Fibroblast of lung (primary cell): ENCODE measurements at regions not wholly inside any gene's neighbourhood (a gene's known extent, or its start where the extent isn't known, plus 50 kb on each side); places are given as distances from the start of the nearest gene placed in this dataset.

Source experiments
- DNase-seq, 2 donors: peaks; one replicate each; pipeline versions ENCODE4 v3.0.0 to v3.0.0-alpha.2; 2010; ENCODE audit warnings: low read depth in 2 of 2
- H2AFZ ChIP-seq: 2 replicates; pipeline ENCODE4 v1.5.1; 2012; ENCODE audit warnings: low read length, control low read depth, inconsistent platforms
- H3K27ac ChIP-seq: 2 replicates; pipeline ENCODE4 v1.5.1; 2011; ENCODE audit warnings: low read length, control low read depth; ENCODE audit not compliant: insufficient read depth
- H3K27me3 ChIP-seq: 2 replicates; pipeline ENCODE4 v1.5.1; 2011; ENCODE audit warnings: mild to moderate bottlenecking, low read length; ENCODE audit not compliant: control insufficient read depth, insufficient read depth
- H3K36me3 ChIP-seq: 2 replicates; pipeline ENCODE4 v1.5.1; 2011; ENCODE audit warnings: low read length; ENCODE audit not compliant: control insufficient read depth, insufficient read depth
- H3K4me1 ChIP-seq: 2 replicates; pipeline ENCODE4 v1.5.1; 2011; ENCODE audit warnings: low read length; ENCODE audit not compliant: control insufficient read depth, insufficient read depth; ENCODE audit errors: extremely low read depth
- H3K4me2 ChIP-seq: 2 replicates; pipeline ENCODE4 v1.5.1; 2011; ENCODE audit warnings: low read length, control low read depth; ENCODE audit not compliant: insufficient read depth; ENCODE audit errors: extremely low read depth
- H3K4me3 ChIP-seq, 4 experiments: fragments of 200-600 bp in 1 of 4; sonication (generic) in 1 of 4; replicated peaks in 1 of 4; 2 replicates each; pipeline ENCODE4 v1.5.1; 2011 to 2016; ENCODE audit warnings: low read length in 4 of 4, low read depth in 3 of 4, mild to moderate bottlenecking in 3 of 4, control low read depth in 2 of 4, inconsistent platforms in 1 of 4, mixed read lengths in 1 of 4; ENCODE audit not compliant: insufficient read depth in 1 of 4; ENCODE audit errors: control extremely low read depth in 1 of 4
- H3K79me2 ChIP-seq: 2 replicates; pipeline ENCODE4 v1.5.1; 2012; ENCODE audit warnings: mild to moderate bottlenecking, low read length, inconsistent platforms; ENCODE audit not compliant: control insufficient read depth, insufficient read depth
- H3K9ac ChIP-seq: 2 replicates; pipeline ENCODE4 v1.5.1; 2011; ENCODE audit warnings: mild to moderate bottlenecking, low read length, control low read depth; ENCODE audit not compliant: insufficient read depth
- H3K9me3 ChIP-seq: 2 replicates; pipeline ENCODE4 v1.5.1; 2012; ENCODE audit warnings: low read depth, low read length; ENCODE audit not compliant: control insufficient read depth, insufficient read depth
- H4K20me1 ChIP-seq: 2 replicates; pipeline ENCODE4 v1.5.1; 2011; ENCODE audit warnings: low read length; ENCODE audit not compliant: control insufficient read depth, insufficient read depth; ENCODE audit errors: extremely low read depth
- EZH2 ChIP-seq: IDR thresholded peaks from 2 replicates; pipeline ENCODE4 v1.5.1; 2012; ENCODE audit warnings: low read length, control low read depth, mild to moderate bottlenecking; ENCODE audit errors: missing control alignments
- TF ChIP-seq, protein P1 (sequence below), 2 donors: IDR thresholded peaks in 1 of 2; conservative IDR thresholded peaks in 1 of 2; 1 replicate in 1 of 2; 2 replicates in 1 of 2; pipeline ENCODE4 v1.5.1; 2011 to 2012; ENCODE audit warnings: low read length in 2 of 2, control low read depth in 1 of 2, inconsistent platforms in 1 of 2, low read depth in 1 of 2, mild to moderate bottlenecking in 1 of 2

DNA sequence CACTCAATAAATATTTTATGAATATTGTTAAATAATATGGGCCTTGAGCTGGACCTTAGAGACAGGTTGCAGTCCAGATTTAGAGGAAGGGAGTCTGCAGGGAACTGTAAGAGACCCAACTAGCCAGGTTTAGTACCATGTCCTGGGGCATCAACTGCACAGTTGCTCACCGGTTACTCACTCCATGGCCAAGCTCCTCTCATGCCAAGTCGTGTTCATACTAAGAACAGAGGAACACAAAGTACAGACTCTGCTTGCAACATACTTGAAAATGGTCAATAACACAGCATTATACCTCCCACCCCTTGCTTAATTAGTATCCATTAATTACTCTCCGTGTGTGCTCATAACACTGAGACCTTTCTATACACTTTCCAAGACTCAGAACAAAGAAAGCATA, 317.6 kb upstream of the PIK3R1 start:
- no peak for DNase-seq
- no peak overlapping the region for H3K27ac ChIP-seq
- H3K9ac ChIP-seq = no peak overlapping the region
- H3K36me3 ChIP-seq = no peaks in the 10 kb centered on the region
- no peaks in the 10 kb centered on the region for H4K20me1 ChIP-seq
- TF ChIP-seq, protein P1, sequence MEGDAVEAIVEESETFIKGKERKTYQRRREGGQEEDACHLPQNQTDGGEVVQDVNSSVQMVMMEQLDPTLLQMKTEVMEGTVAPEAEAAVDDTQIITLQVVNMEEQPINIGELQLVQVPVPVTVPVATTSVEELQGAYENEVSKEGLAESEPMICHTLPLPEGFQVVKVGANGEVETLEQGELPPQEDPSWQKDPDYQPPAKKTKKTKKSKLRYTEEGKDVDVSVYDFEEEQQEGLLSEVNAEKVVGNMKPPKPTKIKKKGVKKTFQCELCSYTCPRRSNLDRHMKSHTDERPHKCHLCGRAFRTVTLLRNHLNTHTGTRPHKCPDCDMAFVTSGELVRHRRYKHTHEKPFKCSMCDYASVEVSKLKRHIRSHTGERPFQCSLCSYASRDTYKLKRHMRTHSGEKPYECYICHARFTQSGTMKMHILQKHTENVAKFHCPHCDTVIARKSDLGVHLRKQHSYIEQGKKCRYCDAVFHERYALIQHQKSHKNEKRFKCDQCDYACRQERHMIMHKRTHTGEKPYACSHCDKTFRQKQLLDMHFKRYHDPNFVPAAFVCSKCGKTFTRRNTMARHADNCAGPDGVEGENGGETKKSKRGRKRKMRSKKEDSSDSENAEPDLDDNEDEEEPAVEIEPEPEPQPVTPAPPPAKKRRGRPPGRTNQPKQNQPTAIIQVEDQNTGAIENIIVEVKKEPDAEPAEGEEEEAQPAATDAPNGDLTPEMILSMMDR (conservative IDR thresholded peaks at IDR 0.05 in 1 of 2, IDR thresholded peaks at IDR 0.05 in 1 of 2; ENCODE audit: low read depth in 1 of 2, low read length in 2 of 2) = no peak
- H3K4me3 ChIP-seq = no peak overlapping the region
- H3K4me1 ChIP-seq = no peaks in the 10 kb centered on the region
- H3K4me2 ChIP-seq = no peak overlapping the region
- H3K27me3 ChIP-seq = no peaks in the 10 kb centered on the region
- no peaks in the 10 kb centered on the region for H3K79me2 ChIP-seq
- no peak overlapping the region for H2AFZ ChIP-seq
- no peaks in the 10 kb centered on the region for H3K9me3 ChIP-seq

DNA sequence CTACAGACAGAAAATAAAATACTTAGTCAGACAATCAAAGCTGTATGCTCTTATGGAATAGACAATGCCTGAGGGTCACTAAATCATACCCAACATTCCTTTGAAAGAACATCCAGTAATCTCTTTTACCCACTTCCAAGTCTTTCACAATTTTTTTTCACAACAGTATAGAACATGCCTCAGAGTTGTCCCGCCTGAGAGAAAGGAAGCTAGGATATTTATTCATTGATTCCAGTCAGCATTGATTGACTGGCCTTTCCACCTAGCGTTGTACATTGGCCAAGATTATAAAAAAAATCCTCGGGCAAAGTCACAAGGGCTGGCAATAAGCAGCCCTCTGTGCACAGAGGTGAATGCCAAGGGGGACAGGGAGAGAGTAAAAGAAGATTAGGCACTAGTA, 318.1 kb upstream of the PIK3R1 start:
- Histone ChIP-seq H3K27ac (no peak overlapping the region), H3K9ac (no peak overlapping the region), H3K4me2 (no peak overlapping the region), H3K9me3 (no peaks in the 10 kb centered on the region), H3K79me2 (no peaks in the 10 kb centered on the region), H3K4me3 (no peak overlapping the region), H2AFZ (no peak overlapping the region), H3K4me1 (no peaks in the 10 kb centered on the region), H3K27me3 (no peaks in the 10 kb centered on the region), H4K20me1 (no peaks in the 10 kb centered on the region), H3K36me3 (no peaks in the 10 kb centered on the region)
- no peak for DNase-seq
- TF ChIP-seq EZH2 = no peak
- TF ChIP-seq, protein P1 (conservative IDR thresholded peaks at IDR 0.05 in 1 of 2, IDR thresholded peaks at IDR 0.05 in 1 of 2; ENCODE audit: low read depth in 1 of 2, low read length in 2 of 2) = no peak

DNA sequence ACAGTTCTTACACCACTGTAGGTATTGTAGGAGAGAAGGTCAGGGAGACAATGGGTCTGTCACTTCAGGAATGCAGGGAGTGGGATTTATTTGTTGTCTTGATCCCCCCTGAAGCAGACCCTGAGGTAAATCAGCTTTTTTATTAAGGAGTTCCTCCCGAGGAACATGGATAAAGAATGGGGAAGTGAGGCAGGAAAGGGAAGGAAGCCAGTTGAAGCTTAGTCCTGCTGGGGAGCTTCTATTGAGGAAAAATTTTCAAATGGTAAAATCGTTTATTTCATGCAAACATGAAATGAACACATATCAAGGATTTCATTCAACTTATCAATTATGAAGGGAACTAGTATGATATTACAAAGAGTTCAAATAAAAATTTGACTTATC, 318.6 kb upstream of the PIK3R1 start:
- no peak overlapping the region for H3K4me2 ChIP-seq
- no peaks in the 10 kb centered on the region for H3K79me2 ChIP-seq
- no peak overlapping the region for H3K4me3 ChIP-seq
- no peaks in the 10 kb centered on the region for H3K36me3 ChIP-seq
- DNase-seq = no peak
- H3K4me1 ChIP-seq = no peaks in the 10 kb centered on the region
- no peaks in the 10 kb centered on the region for H4K20me1 ChIP-seq
- no peak overlapping the region for H3K9ac ChIP-seq
- H3K27me3 ChIP-seq = no peaks in the 10 kb centered on the region
- TF ChIP-seq, protein P1 (conservative IDR thresholded peaks at IDR 0.05 in 1 of 2, IDR thresholded peaks at IDR 0.05 in 1 of 2; ENCODE audit: low read depth in 1 of 2, low read length in 2 of 2) = no peak
- no peak for TF ChIP-seq EZH2
- no peaks in the 10 kb centered on the region for H3K9me3 ChIP-seq
- no peak overlapping the region for H3K27ac ChIP-seq
- H2AFZ ChIP-seq = no peak overlapping the region
